Lower lobe of right lung (tissue), 2 donors: ENCODE measurements at regions not wholly inside any gene's neighbourhood (a gene's known extent, or its start where the extent isn't known, plus 50 kb on each side); places are given as distances from the start of the nearest gene placed in this dataset.
"Not testable (repeated sequence)": the region's sequence is repeated elsewhere in the genome, so short reads cannot be mapped to it uniquely, and the experiment has no call there.

Experiments used
- ATAC-seq, 2 donors: fragments of 200-7000 bp; cut with Tn5 transposase; one replicate each; pipeline ENCODE4 v1.9.1; 2020 to 2022; ENCODE audit warnings: mild to moderate bottlenecking in 2 of 2, moderate library complexity in 2 of 2
- DNase-seq: peaks from one replicate; pipeline ENCODE4 v3.0.0-alpha.2; 2020
- H3K27ac ChIP-seq: fragments of 200-600 bp; one replicate; pipeline ENCODE4 v1.8.0; 2022
- H3K27me3 ChIP-seq: fragments of 200-600 bp; one replicate; pipeline ENCODE4 v1.8.0; 2022; ENCODE audit warnings: low read depth
- H3K36me3 ChIP-seq: fragments of 200-600 bp; one replicate; pipeline ENCODE4 v1.8.0; 2022; ENCODE audit warnings: mild to moderate bottlenecking
- H3K4me1 ChIP-seq: fragments of 200-600 bp; one replicate; pipeline ENCODE4 v1.8.0; 2022
- H3K4me3 ChIP-seq: fragments of 200-600 bp; one replicate; pipeline ENCODE4 v1.8.0; 2022; ENCODE audit warnings: mild to moderate bottlenecking
- H3K9me3 ChIP-seq: fragments of 200-600 bp; one replicate; pipeline ENCODE4 v1.8.0; 2022
- CTCF ChIP-seq: fragments of 200-600 bp; IDR thresholded peaks from one replicate; pipeline ENCODE4 v1.8.0; 2022; ENCODE audit warnings: antibody characterized with exemption, mild to moderate bottlenecking
- intact Hi-C: fragments of 100-400 bp; cut with DNase I; formaldehyde crosslinking; loops from one replicate; pipeline ENCODE4 v1.11.0; 2022
- donor health status: DM: no; HTN: yes; CAD: no; lungs with severe emphysema.

- intact Hi-C loops: no loop called here
- DNase-seq (no peak), ATAC-seq (no peak)
- Histone ChIP-seq H3K27me3 (no peaks in the 10 kb centered on the region), H3K36me3 (no peaks in the 10 kb centered on the region), H3K9me3 (no peaks in the 10 kb centered on the region), H3K4me3 (no peak overlapping the region), H3K27ac (no peak overlapping the region), H3K4me1 (no peaks in the 10 kb centered on the region)
- TF ChIP-seq CTCF: no peak
Observed at GRCh38 chr2:242015108-242016065, 145.9 kb downstream of the RTP5 start.

GRCh38 chr2:242017086-242017485, 147.6 kb downstream of the RTP5 start:
- ATAC-seq (no peak), DNase-seq (no peak)
- intact Hi-C loops: no loop called here
- Histone ChIP-seq H3K4me1 (no peaks in the 10 kb centered on the region), H3K9me3 (no peaks in the 10 kb centered on the region), H3K27me3 (no peaks in the 10 kb centered on the region), H3K27ac (no peak overlapping the region), H3K36me3 (no peaks in the 10 kb centered on the region), H3K4me3 (no peak overlapping the region)
- no peak for TF ChIP-seq CTCF

- DNase-seq, H3K36me3 ChIP-seq, ATAC-seq, H3K4me3 ChIP-seq, H3K27ac ChIP-seq, H3K9me3 ChIP-seq, H3K27me3 ChIP-seq, intact Hi-C loops, H3K4me1 ChIP-seq: not testable (repeated sequence)
Observed at GRCh38 chr2:242018416-242018815, 148.9 kb downstream of the RTP5 start.

GRCh38 chr2:242019344-242019743, 149.8 kb downstream of the RTP5 start:
- no peak for ATAC-seq
- Histone ChIP-seq H3K27ac (no peak overlapping the region), H3K4me3 (no peak overlapping the region), H3K27me3 (no peaks in the 10 kb centered on the region), H3K36me3 (no peaks in the 10 kb centered on the region), H3K4me1 (no peaks in the 10 kb centered on the region), H3K9me3 (no peaks in the 10 kb centered on the region)
- intact Hi-C loops: no loop called here
- TF ChIP-seq CTCF: no peak
- DNase-seq: no peak

- H3K4me1 ChIP-seq: no peaks in the 10 kb centered on the region
- DNase-seq (peak; percentile 45), ATAC-seq (no peak)
- H3K9me3 ChIP-seq: no peaks in the 10 kb centered on the region
- H3K27ac ChIP-seq: no peak overlapping the region
- intact Hi-C loops: no loop called here
- no peak overlapping the region for H3K4me3 ChIP-seq
- H3K27me3 ChIP-seq: peaks cover 7% of the 10 kb centered on the region
- H3K36me3 ChIP-seq: no peaks in the 10 kb centered on the region
- no peak for TF ChIP-seq CTCF
Observed at GRCh38 chr2:242020196-242021004, 150.9 kb downstream of the RTP5 start.
